ENCODE measurements at regions not wholly inside any gene's neighbourhood (a gene's known extent, or its start where the extent isn't known, plus 50 kb on each side); places are given as distances from the start of the nearest gene placed in this dataset.

GRCh38 chr9:91078369-91078695 is 276.7 kb downstream of the SYK start:
- no peak for TF ChIP-seq CTCF (conservative IDR thresholded peaks at IDR 0.05)
- H3K27ac ChIP-seq: no peak overlapping the region

GRCh38 chr9:91082731-91083130 is 279.0 kb downstream of the AUH start:
- TF ChIP-seq CTCF (conservative IDR thresholded peaks at IDR 0.05): no peak
- no peak overlapping the region for H3K27ac ChIP-seq

- no peak overlapping the region for H3K27ac ChIP-seq
- TF ChIP-seq CTCF (conservative IDR thresholded peaks at IDR 0.05): no peak
Measured at GRCh38 chr9:91084896-91085516, 276.7 kb downstream of the AUH start.

GRCh38 chr9:91085517-91086291 is 276.0 kb downstream of the AUH start:
- H3K27ac ChIP-seq: no peak overlapping the region
- no peak for TF ChIP-seq CTCF (conservative IDR thresholded peaks at IDR 0.05)

- TF ChIP-seq CTCF (conservative IDR thresholded peaks at IDR 0.05): no peak
- H3K27ac ChIP-seq: no peak overlapping the region
Measured at GRCh38 chr9:91086657-91087461, 274.9 kb downstream of the AUH start.

GRCh38 chr9:91087462-91087759 is 274.3 kb downstream of the AUH start:
- TF ChIP-seq CTCF (conservative IDR thresholded peaks at IDR 0.05): no peak
- no peak overlapping the region for H3K27ac ChIP-seq

GRCh38 chr9:91089405-91090129 is 272.2 kb downstream of the AUH start:
- H3K27ac ChIP-seq: 0 out of 2 replicates have a peak overlapping the region, but pooled peaks have one; percentile 24
- peak; percentile 68 for TF ChIP-seq CTCF (conservative IDR thresholded peaks at IDR 0.05)
